ENCODE measurements at regions not wholly inside any gene's neighbourhood (a gene's known extent, or its start where the extent isn't known, plus 50 kb on each side); places are given as distances from the start of the nearest gene placed in this dataset.
"Not testable (repeated sequence)": the region's sequence is repeated elsewhere in the genome, so short reads cannot be mapped to it uniquely, and the experiment has no call there.

GRCh38 chr18:14189858-14190257 lies 57.6 kb upstream of the ZNF519 start (continued):
- TF ChIP-seq EP300 (IDR thresholded peaks at IDR 0.05) (peak; percentile 73 to 78; a peak in 4 of 5 replicates), ESRRA (IDR thresholded peaks at IDR 0.05; ENCODE audit: borderline replicate concordance, low read length) (no peak), KDM5A (IDR thresholded peaks at IDR 0.05) (no peak), ATOH8 (CRISPR knock-in tag; IDR thresholded peaks at IDR 0.05; ENCODE audit: low read depth) (no peak), TFCP2L1 (CRISPR knock-in tag; IDR thresholded peaks at IDR 0.05) (no peak), RNF2 (IDR thresholded peaks at IDR 0.05; ENCODE audit: borderline replicate concordance, low read depth) (no peak), ZSCAN20 (CRISPR knock-in tag; IDR thresholded peaks at IDR 0.05) (no peak), KDM1A (IDR thresholded peaks at IDR 0.05; ENCODE audit: low read depth) (no peak), FOSL2 (IDR thresholded peaks at IDR 0.05) (peak; percentile 84), FOSL2 (CRISPR knock-in tag; IDR thresholded peaks at IDR 0.05) (peak; percentile 83), MAX (IDR thresholded peaks at IDR 0.05) (peak; percentile 19; the same call in 1 of the 2 replicates), CEBPB (IDR thresholded peaks at IDR 0.05) (peak; percentile 30 to 69; a peak in 2 of 4 replicates), HOXA7 (CRISPR knock-in tag; IDR thresholded peaks at IDR 0.05) (no peak), RARB (CRISPR knock-in tag; IDR thresholded peaks at IDR 0.05) (no peak), CBX8 (IDR thresholded peaks at IDR 0.05) (no peak), GATA3 (IDR thresholded peaks at IDR 0.05; ENCODE audit: borderline replicate concordance) (peak; percentile 91), EHF (CRISPR knock-in tag; IDR thresholded peaks at IDR 0.05) (no peak), HMGXB4 (CRISPR knock-in tag; IDR thresholded peaks at IDR 0.05; ENCODE audit: borderline replicate concordance) (no peak), POLR2A (IDR thresholded peaks at IDR 0.05; ENCODE audit: low read length) (no peak), MYC (IDR thresholded peaks at IDR 0.05; ENCODE audit: borderline replicate concordance, low read length) (no peak), HOXB5 (CRISPR knock-in tag; IDR thresholded peaks at IDR 0.05) (no peak), CHD2 (IDR thresholded peaks at IDR 0.05; ENCODE audit: low read length, partially characterized antibody) (no peak), RCOR1 (IDR thresholded peaks at IDR 0.05; ENCODE audit: low read depth, low read length) (no peak), SREBF2 (IDR thresholded peaks at IDR 0.05) (no peak), NPAS2 (CRISPR knock-in tag; IDR thresholded peaks at IDR 0.05; ENCODE audit: borderline replicate concordance) (no peak)

GRCh38 chr18:14188751-14189406 lies 56.6 kb upstream of the ZNF519 start:
- POLR2A ChIA-PET, H3K4me3 ChIP-seq, H3K9me3 ChIP-seq, FAIRE-seq: not testable (repeated sequence)
- TF ChIP-seq MAX (IDR thresholded peaks at IDR 0.05) (peak; percentile 39; the same call in 1 of the 2 replicates), MAFK (IDR thresholded peaks at IDR 0.05; ENCODE audit: partially characterized antibody) (peak; percentile 22), CEBPB (IDR thresholded peaks at IDR 0.05) (peak in 1 of 2 experiments; percentile 28; a peak in 1 of 4 replicates), JUNB (IDR thresholded peaks at IDR 0.05) (peak; percentile 69), FOSL2 (IDR thresholded peaks at IDR 0.05) (peak; percentile 57; the same call in 1 of the 2 replicates), FOSL2 (CRISPR knock-in tag; IDR thresholded peaks at IDR 0.05) (peak; percentile 79), GATA3 (IDR thresholded peaks at IDR 0.05; ENCODE audit: borderline replicate concordance) (peak; percentile 74)
- WGBS (ENCODE audit: missing lambda C conversion rate), result 7% methylated on average over 4 of the region's 4 CpGs
- Histone ChIP-seq H3K4me1 (peaks cover 31% of the 10 kb centered on the region), H3K27ac (peak overlapping the region; percentile 88), H3K4me2 (peak overlapping the region; percentile 84)
- CTCF ChIA-PET, result interaction anchor here (0.6 to 3.5 kb wide), 2 partner anchors 10 to 870 kb away, joined by 3 to 13 read pairs; no protein-coding TSS in a partner anchor
- ATAC-seq, result peak; percentile 64 to 98; a peak in 5 of 6 replicates
- DNase-seq (ENCODE audit: low read depth in 1 of 2, low spot score in 1 of 2), result peak; percentile 3 to 80

Small RNA genes in the stretch of these regions (small RNA-seq; reads per million reads assigned to genes)
- 0 reads per million in 6 experiments for gene RNU6-316P

All from A549 (cell line).